ENCODE measurements at regions not wholly inside any gene's neighbourhood (a gene's known extent, or its start where the extent isn't known, plus 50 kb on each side); places are given as distances from the start of the nearest gene placed in this dataset.

DNA sequence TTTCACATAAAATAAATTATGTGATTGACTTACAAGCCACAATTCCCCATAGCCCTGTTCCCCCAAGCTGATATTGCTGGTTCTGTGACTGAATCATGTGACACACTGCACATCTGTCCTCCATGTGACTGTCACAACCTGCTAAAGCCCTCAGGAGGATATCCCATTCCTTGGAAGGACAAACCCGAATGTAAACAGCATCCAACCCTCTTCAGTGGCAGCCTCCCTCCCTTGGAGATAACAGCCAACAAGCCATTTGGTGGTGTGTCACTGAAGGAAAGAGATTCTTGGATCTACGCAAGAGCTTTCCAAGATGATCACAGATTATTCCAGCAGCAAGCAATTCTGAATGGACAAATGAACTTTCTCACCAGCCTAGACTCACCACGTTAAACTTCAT lies 153.9 kb upstream of the TIAM1 start:
- no peak for DNase-seq

- no peak for DNase-seq
Observed at GRCh38 chr21:31493350-31493880, 149.4 kb upstream of the TIAM1 start.

DNA sequence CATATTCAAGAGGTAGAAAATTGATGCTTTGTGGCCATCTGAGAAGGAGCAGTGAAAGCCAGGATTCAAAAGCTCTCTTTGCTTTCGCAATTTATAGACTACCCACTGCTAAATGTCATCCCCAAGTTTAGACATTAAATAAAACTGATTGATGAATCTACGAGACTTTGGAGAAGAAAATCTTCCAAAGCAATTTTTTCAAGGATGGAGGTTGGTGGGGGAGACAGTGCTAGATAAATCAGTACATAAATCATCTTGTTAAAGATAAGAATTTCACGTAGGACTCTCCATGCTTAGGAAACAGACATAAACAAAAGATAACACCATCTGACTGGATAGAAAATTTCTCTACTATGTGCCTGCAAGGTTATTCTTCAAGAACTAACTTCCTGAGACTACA lies 147.6 kb upstream of the TIAM1 start:
- DNase-seq: no peak

GRCh38 chr21:31490443-31490842 lies 146.4 kb upstream of the TIAM1 start:
- DNase-seq: peak; percentile 10

GRCh38 chr21:31489726-31490125 lies 145.7 kb upstream of the TIAM1 start:
- no peak for DNase-seq

DNA sequence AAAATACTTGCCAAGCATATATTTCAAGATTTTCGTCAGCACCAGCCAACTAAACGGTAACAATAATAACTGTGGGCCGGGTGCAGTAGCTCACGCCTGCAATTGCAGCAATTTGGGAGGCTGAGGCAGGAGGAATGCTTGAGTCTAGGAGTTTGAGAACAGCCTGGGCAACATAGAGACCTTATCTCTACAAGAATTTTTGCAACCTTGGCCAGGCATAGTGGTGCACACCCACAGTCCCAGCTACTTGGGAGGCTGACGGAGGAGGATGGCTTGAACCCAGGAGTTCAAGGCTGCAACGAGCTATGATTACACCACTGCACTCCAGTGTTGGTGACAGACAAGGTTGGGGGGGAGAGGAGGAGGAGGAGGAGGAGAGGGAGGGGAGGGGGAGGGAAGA lies 145.0 kb upstream of the TIAM1 start:
- DNase-seq: no peak

DNA sequence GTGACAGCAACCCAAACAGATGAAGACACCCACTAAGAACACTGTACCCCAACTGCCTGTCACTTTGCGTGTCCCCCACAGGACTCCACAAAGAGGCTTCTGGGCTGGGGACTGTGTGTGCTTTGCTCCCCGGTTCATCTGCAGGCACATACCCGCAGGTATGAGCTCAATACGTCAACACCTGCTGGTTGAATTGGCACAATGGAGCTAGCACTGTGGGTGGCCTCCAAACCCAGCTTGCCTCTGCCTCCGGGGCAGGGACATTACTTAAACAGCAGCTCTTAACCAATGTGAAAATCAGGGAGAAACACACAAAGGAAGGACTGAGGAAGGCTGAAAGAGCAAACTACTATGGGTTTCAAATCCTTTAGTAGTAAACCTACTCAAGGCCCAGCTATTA lies 140.2 kb upstream of the TIAM1 start:
- DNase-seq: no peak

DNA sequence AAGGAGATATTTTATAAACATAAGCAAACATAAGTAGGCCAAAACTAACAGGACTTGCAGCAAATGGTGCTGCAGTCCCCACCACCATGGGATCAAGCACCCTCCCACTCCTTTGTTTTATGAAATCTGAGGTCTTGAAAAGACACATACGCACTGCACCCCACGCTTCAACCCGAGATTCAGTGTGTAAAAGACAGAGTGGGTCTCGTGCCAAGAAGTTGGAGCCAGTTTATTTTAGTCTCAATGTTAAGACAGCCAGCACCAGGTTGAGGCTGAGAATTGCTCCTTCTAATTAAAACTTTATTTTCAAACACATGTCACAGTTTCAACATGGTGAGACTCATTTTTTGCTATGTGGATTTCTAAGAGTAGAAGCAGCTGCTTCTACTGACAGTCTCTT lies 139.1 kb upstream of the TIAM1 start:
- no peak for DNase-seq

DNA sequence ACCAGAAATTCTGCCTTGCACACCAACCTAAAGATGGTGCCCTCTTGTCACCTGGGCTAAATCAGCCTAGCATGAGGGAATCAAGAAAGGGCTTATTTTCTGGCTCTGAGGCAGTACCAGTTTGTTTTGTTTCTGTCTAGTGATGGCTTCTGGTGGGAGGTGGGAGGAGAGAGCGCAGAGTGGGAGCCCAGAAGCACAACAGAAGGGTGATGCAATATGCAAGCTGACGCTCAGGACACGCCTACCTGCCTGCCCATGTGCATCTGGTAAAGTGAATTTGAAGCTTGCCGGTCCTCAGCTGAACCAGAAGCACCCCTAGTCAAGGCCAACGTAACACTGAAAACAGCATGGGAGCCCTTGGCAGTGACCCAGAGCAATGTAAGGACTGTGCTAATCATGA lies 138.4 kb upstream of the TIAM1 start:
- DNase-seq: no peak

DNA sequence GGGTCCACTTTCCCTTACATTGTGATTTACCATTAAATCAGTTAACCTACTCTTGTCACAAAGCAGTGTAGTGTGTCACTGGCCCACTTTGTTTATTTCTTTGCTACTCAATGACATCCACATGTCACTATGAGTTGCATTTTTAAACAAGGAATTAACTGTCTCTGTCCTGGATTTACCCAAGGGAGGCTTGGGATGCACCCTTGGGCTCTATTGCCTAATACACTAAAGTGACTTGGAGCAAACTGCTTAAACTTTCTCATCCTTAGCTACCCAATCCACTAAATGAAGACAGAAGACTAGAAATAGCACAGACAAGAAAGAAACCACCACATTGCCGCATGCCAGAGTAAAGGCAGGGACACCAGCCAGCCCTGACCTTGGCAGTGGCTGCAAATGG lies 136.2 kb upstream of the TIAM1 start:
- DNase-seq: no peak

GRCh38 chr21:31479714-31480113 lies 135.7 kb upstream of the TIAM1 start:
- no peak for DNase-seq

- DNase-seq: no peak
Observed at GRCh38 chr21:31479222-31479621, 135.2 kb upstream of the TIAM1 start.

GRCh38 chr21:31476263-31477022 lies 132.4 kb upstream of the TIAM1 start:
- no peak for DNase-seq

DNA sequence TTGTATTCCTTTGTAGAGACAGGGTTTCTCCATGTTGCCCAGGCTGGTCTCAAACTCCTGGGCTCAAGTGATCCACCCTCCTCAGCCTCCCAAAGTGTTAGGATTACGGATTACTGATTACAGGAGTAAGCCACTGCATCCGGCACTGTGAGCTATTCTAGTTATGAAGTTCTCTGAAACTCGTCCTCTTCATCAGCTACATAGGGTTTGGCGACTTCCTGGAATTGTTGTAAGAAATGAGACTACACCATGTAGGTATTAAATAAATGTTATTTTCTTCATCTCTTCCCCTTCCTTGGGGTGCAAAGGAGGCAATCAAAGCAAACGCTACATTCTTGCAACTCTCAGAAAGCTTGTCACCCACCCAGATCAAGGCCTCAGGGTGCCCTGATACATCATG lies 131.2 kb upstream of the TIAM1 start:
- DNase-seq: no peak

DNA sequence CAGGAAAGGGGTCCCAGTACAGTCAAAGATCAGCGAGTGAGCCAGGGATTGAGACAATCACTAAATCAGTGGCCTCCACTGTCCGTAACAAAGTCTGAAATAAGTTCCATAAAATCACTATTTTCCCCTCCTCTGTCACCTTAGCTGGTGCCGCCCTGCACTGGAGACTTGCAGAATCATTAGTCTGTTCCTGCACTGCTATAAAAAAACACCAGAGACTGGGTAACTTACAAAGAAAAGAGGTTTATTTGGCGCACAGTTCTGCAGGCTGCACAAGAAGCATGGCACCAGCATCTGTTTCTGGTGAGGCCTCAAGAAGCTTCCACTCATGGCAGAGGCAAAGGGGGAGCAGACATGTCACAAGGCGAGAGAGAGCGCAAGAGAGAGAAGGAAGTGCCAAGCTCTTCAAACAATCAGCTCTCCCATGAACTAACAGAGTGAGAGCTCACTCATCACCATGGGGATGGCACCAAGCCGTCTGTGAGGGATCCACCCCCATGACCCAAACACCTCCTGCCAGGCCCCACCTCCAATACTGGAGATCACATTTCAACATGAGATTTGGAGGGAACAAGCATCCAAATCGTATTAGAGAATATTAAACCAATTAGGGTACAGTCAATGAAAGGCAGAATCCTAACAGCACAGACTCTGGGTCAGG lies 129.8 kb upstream of the TIAM1 start:
- no peak for DNase-seq

GRCh38 chr21:31471865-31472264 lies 127.8 kb upstream of the TIAM1 start:
- DNase-seq: no peak

DNA sequence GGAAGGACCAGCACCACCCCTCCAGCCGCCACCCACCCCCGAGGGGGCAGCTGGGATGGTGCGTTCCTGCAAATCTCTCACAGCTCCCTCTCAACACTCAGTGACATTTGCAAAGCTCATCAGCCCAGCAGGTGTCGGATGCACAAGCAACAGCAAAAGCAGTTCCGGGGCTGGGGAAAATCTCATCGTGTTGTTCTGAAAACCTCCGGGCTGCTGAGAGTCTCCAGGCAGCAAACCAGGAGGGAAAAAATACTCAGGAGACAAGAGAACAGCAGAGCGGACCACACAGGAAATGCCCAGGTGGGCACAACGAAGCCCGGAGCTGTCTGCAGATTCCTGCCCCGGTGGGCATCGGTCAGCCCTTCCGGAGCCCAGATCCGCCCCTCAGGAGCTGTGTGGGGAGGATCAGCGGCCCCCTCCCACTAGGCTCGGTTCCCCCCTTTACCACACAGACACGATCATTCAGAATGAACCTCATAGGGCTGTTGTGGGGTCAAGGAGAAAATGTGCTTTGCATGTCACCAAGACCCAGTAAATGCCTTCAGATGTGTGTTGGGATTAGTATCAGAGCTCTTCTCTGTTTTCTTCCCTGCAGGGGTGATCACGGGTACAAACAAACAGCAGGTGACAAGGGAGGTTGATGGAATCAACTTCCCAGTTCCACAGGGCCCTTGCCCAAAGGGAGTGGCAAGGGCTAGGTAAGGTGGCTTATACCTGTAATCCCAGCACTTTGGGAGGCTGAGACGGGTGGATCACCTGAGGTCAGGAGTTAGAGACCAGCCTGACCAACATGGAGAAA lies 127.0 kb upstream of the TIAM1 start:
- DNase-seq: no peak

DNA sequence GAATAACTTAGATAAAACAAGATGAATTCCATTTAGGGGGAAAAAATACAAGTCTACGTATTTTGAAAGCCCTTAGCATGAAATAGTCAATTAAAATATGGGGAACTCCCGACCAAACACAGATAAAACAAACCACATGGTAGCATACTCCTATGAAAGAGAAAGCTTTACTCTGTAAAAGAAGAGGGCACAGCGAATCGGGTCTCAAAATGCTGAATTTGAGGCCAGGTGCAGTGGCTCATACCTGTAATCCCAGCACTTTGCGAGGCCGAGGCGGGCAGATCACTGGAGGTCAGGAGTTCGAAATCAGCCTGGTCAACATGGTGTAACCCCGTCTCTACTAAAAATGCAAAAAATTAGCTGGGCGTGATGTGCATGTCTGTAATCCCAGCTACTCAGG lies 116.9 kb upstream of the TIAM1 start:
- no peak for DNase-seq

DNA sequence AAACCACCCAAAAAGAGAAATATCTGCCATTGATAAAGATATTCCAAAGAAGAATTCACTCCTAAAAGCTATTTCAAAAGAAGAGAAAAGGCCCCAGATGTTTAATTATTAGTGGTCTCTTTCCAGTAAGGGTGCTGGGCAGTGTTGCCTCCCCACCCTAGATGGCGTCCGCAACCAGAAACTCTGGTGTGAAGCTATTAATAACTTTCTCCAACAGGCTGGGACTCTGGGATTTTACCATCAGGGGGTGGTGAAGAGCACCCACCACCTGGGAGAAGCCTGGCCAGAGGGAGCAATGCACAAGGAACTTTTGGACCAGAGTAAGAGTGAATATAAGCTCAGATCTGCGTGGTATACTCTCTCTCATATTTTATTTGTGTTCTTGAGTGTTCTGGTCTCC lies 115.4 kb upstream of the TIAM1 start:
- no peak for DNase-seq

DNA sequence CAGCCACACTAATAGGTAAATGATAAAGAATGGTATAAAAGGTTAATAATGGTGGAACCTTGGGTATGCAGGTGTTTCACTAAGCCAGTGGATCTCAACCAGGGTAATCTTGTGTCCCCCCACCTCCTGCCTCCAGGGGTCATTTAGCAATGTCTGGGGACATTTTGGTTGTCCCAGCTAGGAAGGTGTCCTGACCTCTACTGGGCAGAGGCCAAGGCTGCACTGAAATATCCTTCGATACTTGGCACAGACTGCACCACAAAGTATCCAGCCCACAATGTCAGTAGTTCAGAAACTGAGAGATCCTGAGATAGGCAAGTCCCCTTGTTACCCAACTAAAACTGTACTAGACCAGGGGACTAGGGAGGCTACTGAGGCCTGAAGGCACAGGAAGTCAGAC lies 113.6 kb upstream of the TIAM1 start:
- DNase-seq: no peak

DNA sequence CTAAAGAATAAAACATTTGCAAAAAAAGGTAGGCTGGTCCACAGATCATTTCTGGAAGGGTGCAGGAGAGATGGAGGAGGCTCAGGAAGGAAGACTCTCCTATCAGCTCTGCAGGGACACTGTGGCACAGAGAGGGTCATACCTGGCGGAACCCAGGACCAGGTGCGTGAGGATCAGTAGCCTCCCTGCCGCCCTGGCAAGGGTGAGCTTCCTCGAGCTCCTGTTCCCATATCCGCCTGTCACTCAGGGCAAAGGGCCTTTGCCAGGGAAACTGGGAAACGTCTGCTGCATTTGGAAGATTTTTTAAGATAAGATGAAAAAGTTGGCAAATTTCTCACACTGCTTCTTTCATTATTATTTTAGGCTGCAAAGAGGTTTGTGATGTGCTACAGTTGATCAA lies 112.1 kb upstream of the TIAM1 start:
- no peak for DNase-seq

DNA sequence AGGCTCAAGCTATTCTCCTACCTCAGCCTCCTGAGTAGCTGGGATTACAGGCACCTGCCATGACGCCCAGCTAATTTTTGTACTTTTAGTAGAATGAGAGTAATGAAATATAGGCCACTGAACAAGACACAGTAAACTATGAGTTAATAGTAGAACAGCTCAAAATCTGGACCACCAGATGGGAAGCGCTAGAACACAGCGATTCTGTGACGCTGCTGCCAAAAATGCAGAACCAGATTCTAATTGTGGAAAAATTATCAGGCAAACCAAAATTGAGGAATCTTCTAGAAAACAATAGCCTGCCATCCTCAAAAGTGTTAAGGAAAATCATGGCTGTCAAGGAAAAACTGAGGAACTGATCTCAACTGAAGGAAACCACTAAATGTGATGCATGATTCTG lies 111.4 kb upstream of the TIAM1 start:
- no peak for DNase-seq

DNA sequence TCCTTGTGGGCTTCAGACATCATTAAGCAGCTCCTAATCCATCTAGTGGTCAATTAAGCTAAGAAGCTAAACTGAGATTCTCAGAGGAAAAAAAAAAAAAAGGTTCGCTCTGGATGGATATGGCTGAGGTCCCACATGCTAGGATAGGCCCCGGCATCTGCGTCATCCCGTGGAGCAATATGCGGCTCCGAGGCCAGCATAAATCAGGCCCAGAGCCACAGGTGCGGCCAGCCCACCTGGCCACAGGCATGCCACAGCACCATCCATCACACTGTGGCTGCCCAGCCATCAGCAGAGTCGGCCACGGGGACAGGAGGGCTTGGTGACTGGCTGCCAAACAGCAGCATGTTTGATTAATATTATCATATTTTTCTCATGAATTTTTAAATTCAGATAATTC lies 106.9 kb upstream of the TIAM1 start:
- DNase-seq: no peak
